H1 (cell line): ENCODE measurements at regions not wholly inside any gene's neighbourhood (a gene's known extent, or its start where the extent isn't known, plus 50 kb on each side); places are given as distances from the start of the nearest gene placed in this dataset.

Experiments
- CTCF ChIA-PET: fragments of 300-600 bp; sonication (Branson Sonifier 250); formaldehyde crosslinking; loops from one replicate; lab custom pipeline; 2021; ENCODE audit not compliant: partially characterized antibody; lab: Charles Lee
- POLR2A ChIA-PET: fragments of 300-600 bp; sonication (Branson Sonifier 250); formaldehyde crosslinking; loops from one replicate; lab custom pipeline; 2021; ENCODE audit warnings: inconsistent platforms; ENCODE audit not compliant: partially characterized antibody; lab: Charles Lee
- DNase-seq, 2 experiments: peaks; one replicate each; pipeline versions ENCODE4 v3.0.0 to v3.0.0-alpha.2; 2010 to 2022; ENCODE audit warnings: low spot score in 2 of 2, low read depth in 1 of 2, mixed read lengths in 1 of 2
- FAIRE-seq: peaks from 2 replicates; lab custom pipeline; 2011; peaks lifted over from hg19 to GRCh38; lab: Jason Lieb, UNC
- H2AFZ ChIP-seq: 2 replicates; pipeline ENCODE4 v1.8.1; 2012; ENCODE audit warnings: low read length, inconsistent platforms
- H2AK5ac ChIP-seq: 2 replicates; pipeline ENCODE4 v1.6.1; 2013; ENCODE audit warnings: low read depth, low read length
- H2BK120ac ChIP-seq: replicated peaks from 2 replicates; pipeline ENCODE3; 2013; ENCODE audit warnings: low read depth, low read length, inconsistent platforms
- H2BK12ac ChIP-seq: 2 replicates; pipeline ENCODE4 v1.6.1; 2013; ENCODE audit warnings: low read depth, low read length
- H2BK15ac ChIP-seq: 2 replicates; pipeline ENCODE4 v1.6.1; 2013; ENCODE audit warnings: low read length
- H2BK20ac ChIP-seq: 2 replicates; pipeline ENCODE4 v1.6.1; 2013; ENCODE audit warnings: low read length
- H2BK5ac ChIP-seq: 2 replicates; pipeline ENCODE4 v1.6.1; 2013; ENCODE audit warnings: low read depth, low read length
- H3K14ac ChIP-seq: 2 replicates; pipeline ENCODE4 v1.6.1; 2013; ENCODE audit warnings: inconsistent platforms; ENCODE audit not compliant: insufficient read length
- H3K18ac ChIP-seq: 2 replicates; pipeline ENCODE4 v1.6.1; 2013; ENCODE audit warnings: low read length; ENCODE audit errors: extremely low read depth
- H3K23ac ChIP-seq: 2 replicates; pipeline ENCODE4 v1.6.1; 2013; ENCODE audit warnings: inconsistent platforms; ENCODE audit not compliant: insufficient read length
- H3K23me2 ChIP-seq: 2 replicates; pipeline ENCODE4 v1.6.1; 2013; ENCODE audit warnings: low read depth, low read length
- H3K27ac ChIP-seq: 2 replicates; pipeline ENCODE4 v1.6.1; 2011; ENCODE audit warnings: low read depth, low read length, inconsistent platforms
- H3K27me3 ChIP-seq, 4 experiments: replicated peaks in 1 of 4; 1 replicate in 1 of 4; 2 replicates in 3 of 4; pipeline versions ENCODE4 v1.6.1 to v1.8.1; 2011 to 2013; ENCODE audit warnings: low read length in 3 of 4, mild to moderate bottlenecking in 3 of 4, inconsistent platforms in 2 of 4, mixed read lengths in 2 of 4, moderate library complexity in 1 of 4; ENCODE audit not compliant: control insufficient read depth in 3 of 4, insufficient read depth in 3 of 4; ENCODE audit errors: extremely low read depth in 1 of 4
- H3K36me3 ChIP-seq, 4 experiments: 2 replicates each; pipeline versions ENCODE4 v1.6.1 to v1.8.1; 2011 to 2013; ENCODE audit warnings: mild to moderate bottlenecking in 4 of 4, low read length in 3 of 4, moderate library complexity in 2 of 4, control low read depth in 1 of 4, inconsistent platforms in 1 of 4; ENCODE audit not compliant: insufficient read depth in 4 of 4, control insufficient read depth in 2 of 4
- H3K4ac ChIP-seq: replicated peaks from 2 replicates; pipeline ENCODE3; 2013; ENCODE audit warnings: low read length, low read depth, mixed read lengths, inconsistent platforms; ENCODE audit not compliant: insufficient read length
- H3K4me1 ChIP-seq, 4 experiments: replicated peaks in 1 of 4; 1 replicate in 1 of 4; 2 replicates in 3 of 4; pipeline versions ENCODE4 v1.6.1 to v1.8.1; 2011 to 2013; ENCODE audit warnings: low read length in 3 of 4, inconsistent platforms in 2 of 4, mixed read lengths in 1 of 4; ENCODE audit not compliant: insufficient read depth in 4 of 4, control insufficient read depth in 3 of 4
- H3K4me2 ChIP-seq, 2 experiments: 2 replicates each; pipeline versions ENCODE4 v1.6.1 to v1.8.1; 2011 to 2013; ENCODE audit warnings: low read depth in 2 of 2, low read length in 2 of 2, control low read depth in 1 of 2, inconsistent platforms in 1 of 2, mild to moderate bottlenecking in 1 of 2; ENCODE audit not compliant: insufficient read depth in 1 of 2
- H3K4me3 ChIP-seq, 4 experiments: fragments of 200-600, 300-600 bp in 1 of 4; sonication (generic), shearing (Covaris generic), sonication (Bioruptor Twin) in 1 of 4; 2 replicates each; pipeline versions ENCODE4 v1.5.1 to v1.8.1; 2011 to 2016; ENCODE audit warnings: low read length in 4 of 4, low read depth in 3 of 4, control low read depth in 2 of 4, inconsistent platforms in 2 of 4, mild to moderate bottlenecking in 2 of 4, mixed read lengths in 1 of 4, moderate library complexity in 1 of 4; ENCODE audit not compliant: insufficient read depth in 2 of 4; ENCODE audit errors: extremely low read depth in 1 of 4
- H3K56ac ChIP-seq: replicated peaks from 2 replicates; pipeline ENCODE3; 2013; ENCODE audit warnings: low read depth, mild to moderate bottlenecking, mixed read lengths, low read length, inconsistent platforms; ENCODE audit not compliant: insufficient read length
- H3K79me1 ChIP-seq: 2 replicates; pipeline ENCODE4 v1.6.1; 2013; ENCODE audit warnings: low read depth, low read length, control low read depth
- H3K79me2 ChIP-seq, 2 experiments: 2 replicates each; pipeline versions ENCODE4 v1.6.1 to v1.8.1; 2012 to 2013; ENCODE audit warnings: low read length in 2 of 2, mild to moderate bottlenecking in 2 of 2, inconsistent platforms in 1 of 2; ENCODE audit not compliant: insufficient read depth in 2 of 2, control insufficient read depth in 1 of 2
- H3K9ac ChIP-seq, 4 experiments: replicated peaks in 1 of 4; 1 replicate in 1 of 4; 2 replicates in 3 of 4; pipeline versions ENCODE4 v1.6.1 to v1.8.1; 2011 to 2013; ENCODE audit warnings: low read depth in 3 of 4, low read length in 3 of 4, control low read depth in 2 of 4, mild to moderate bottlenecking in 2 of 4, moderate library complexity in 2 of 4, inconsistent platforms in 1 of 4; ENCODE audit errors: extremely low read depth in 1 of 4
- H3K9me3 ChIP-seq, 2 experiments: 2 replicates each; pipeline versions ENCODE4 v1.6.1 to v1.8.1; 2012 to 2013; ENCODE audit warnings: mild to moderate bottlenecking in 2 of 2, moderate library complexity in 2 of 2, control low read depth in 1 of 2, inconsistent platforms in 1 of 2, low read depth in 1 of 2, low read length in 1 of 2, mixed read lengths in 1 of 2; ENCODE audit not compliant: insufficient read depth in 2 of 2
- H4K20me1 ChIP-seq, 2 experiments: replicated peaks in 1 of 2; 2 replicates each; pipeline versions ENCODE3 to v1.8.1; 2011 to 2013; ENCODE audit warnings: inconsistent platforms in 2 of 2, low read length in 2 of 2, mild to moderate bottlenecking in 1 of 2; ENCODE audit not compliant: insufficient read depth in 2 of 2, control insufficient read depth in 1 of 2
- H4K5ac ChIP-seq: 2 replicates; pipeline ENCODE4 v1.6.1; 2013; ENCODE audit warnings: low read length, low read depth, mixed read lengths, inconsistent platforms; ENCODE audit not compliant: insufficient read length
- H4K8ac ChIP-seq: 2 replicates; pipeline ENCODE4 v1.8.0; 2013; ENCODE audit warnings: mild to moderate bottlenecking, moderate library complexity, low read length, inconsistent platforms; ENCODE audit not compliant: insufficient read depth; ENCODE audit errors: extremely low read depth
- H4K91ac ChIP-seq: replicated peaks from 2 replicates; pipeline ENCODE3; 2013; ENCODE audit warnings: low read length, mixed read lengths, inconsistent platforms; ENCODE audit not compliant: insufficient read length
- BACH1 ChIP-seq: IDR thresholded peaks from 2 replicates; pipeline ENCODE4 v1.6.1; 2012; ENCODE audit warnings: low read length, improper control_type of control experiment
- BRCA1 ChIP-seq: IDR thresholded peaks from 2 replicates; pipeline ENCODE4 v1.6.1; 2012; ENCODE audit warnings: low read depth, low read length, improper control_type of control experiment
- CBX5 ChIP-seq: fragments of 300-800, 300-1000 bp; sonication (generic); IDR thresholded peaks from 2 replicates; pipeline ENCODE4 v1.7.1; 2016; ENCODE audit warnings: antibody characterized with exemption, low read length, low read depth
- CBX8 ChIP-seq: fragments of 300-800, 300-1000 bp; sonication (generic); IDR thresholded peaks from 2 replicates; pipeline ENCODE4 v1.7.1; 2016; ENCODE audit warnings: low read depth, low read length, borderline replicate concordance
- FOSL1 ChIP-seq: IDR thresholded peaks from 2 replicates; pipeline ENCODE4 v1.6.1; 2011; ENCODE audit warnings: mild to moderate bottlenecking, low read depth, low read length, moderate library complexity; ENCODE audit not compliant: insufficient read depth
- GTF2F1 ChIP-seq: IDR thresholded peaks from 2 replicates; pipeline ENCODE4 v1.6.1; 2012; ENCODE audit warnings: low read depth, low read length, improper control_type of control experiment, borderline replicate concordance
- HDAC6 ChIP-seq: IDR thresholded peaks from one replicate; pipeline ENCODE4 v1.7.1; 2012; ENCODE audit warnings: low read depth, mild to moderate bottlenecking, inconsistent platforms, low read length, moderate library complexity
- KDM1A ChIP-seq: fragments of 200-600, 300-600 bp; sonication (generic); IDR thresholded peaks from 2 replicates; pipeline ENCODE4 v1.7.1; 2016; ENCODE audit warnings: mild to moderate bottlenecking, low read length, borderline replicate concordance
- NANOG ChIP-seq: IDR thresholded peaks from 2 replicates; pipeline ENCODE4 v1.6.1; 2011; ENCODE audit warnings: low read length, low read depth, mild to moderate bottlenecking, inconsistent platforms; ENCODE audit not compliant: insufficient read depth, poor library complexity, severe bottlenecking
- SAP30 ChIP-seq: fragments of 300-600 bp; sonication (generic); IDR thresholded peaks from 2 replicates; pipeline ENCODE4 v1.7.1; 2012; ENCODE audit warnings: low read length, moderate library complexity, mild to moderate bottlenecking, inconsistent platforms; ENCODE audit not compliant: insufficient read depth, insufficient replicate concordance
- SIN3A ChIP-seq, 2 experiments: IDR thresholded peaks in 1 of 2; conservative IDR thresholded peaks in 1 of 2; 2 replicates each; pipeline ENCODE4 v1.6.1; 2011 to 2012; ENCODE audit warnings: low read length in 2 of 2, improper control_type of control experiment in 1 of 2, low read depth in 1 of 2, mild to moderate bottlenecking in 1 of 2
- SIRT6 ChIP-seq: IDR thresholded peaks from one replicate; pipeline ENCODE4 v1.7.1; 2012; ENCODE audit warnings: low read length, inconsistent platforms
- TAF7 ChIP-seq: optimal IDR thresholded peaks from 2 replicates; pipeline ENCODE3; 2011; ENCODE audit warnings: low read depth, mild to moderate bottlenecking, inconsistent platforms, low read length, moderate library complexity, borderline replicate concordance
- YY1 ChIP-seq: IDR thresholded peaks from 2 replicates; pipeline ENCODE4 v1.6.1; 2011; ENCODE audit warnings: low read depth, mild to moderate bottlenecking, low read length
- WGBS, 2 experiments: shearing (Covaris generic) in 1 of 2; methylation state at CpG; one replicate each; pipeline versions ENCODE4 v1.1.6 to v1.1.7; 2013 to 2015; ENCODE audit warnings: low lambda C conversion rate in 2 of 2, mixed read lengths in 2 of 2, inconsistent platforms in 1 of 2, low coverage in 1 of 2, missing lambda C conversion rate in 1 of 2; ENCODE audit not compliant: insufficient replicate concordance in 2 of 2, insufficient coverage in 1 of 2, insufficient read length in 1 of 2; ENCODE audit errors: extremely low coverage in 1 of 2, missing lambda C conversion rate in 1 of 2; 5-methylcytosine and 5-hydroxymethylcytosine counted together

DNA sequence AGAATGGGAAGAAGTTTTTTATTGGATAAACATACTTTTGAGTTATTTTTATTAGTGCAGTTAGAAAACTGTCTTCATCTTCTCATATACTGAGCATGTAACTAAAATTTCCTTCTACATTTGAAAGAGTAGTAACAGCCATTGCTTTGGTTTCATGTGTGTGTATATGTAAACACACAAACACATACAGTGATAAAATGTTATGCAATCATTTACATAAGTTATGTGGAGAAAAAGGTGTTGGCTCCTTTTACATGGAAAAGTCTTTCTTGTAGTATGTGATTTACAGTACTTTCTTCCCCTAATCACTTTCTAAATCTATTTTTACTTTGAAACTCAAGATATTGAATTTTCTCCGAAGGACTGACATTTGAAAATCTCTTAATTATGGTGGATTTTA is 194.3 kb upstream of the PACRGL start:
- Histone ChIP-seq H2BK5ac (no peak overlapping the region), H3K23ac (no peak overlapping the region), H3K23me2 (no peaks in the 10 kb centered on the region), H3K18ac (no peak overlapping the region), H2AFZ (no peak overlapping the region), H3K4me2 (no peak overlapping the region), H4K20me1 (no peaks in the 10 kb centered on the region), H2BK15ac (no peak overlapping the region), H4K91ac (no peak overlapping the region), H2BK12ac (no peak overlapping the region), H2AK5ac (no peak overlapping the region), H3K27me3 (peaks cover 0 to 1% (median 0%) of the 10 kb centered on the region in 4 experiments; a peak in 1 of 7 replicates), H3K4ac (no peak overlapping the region), H3K9me3 (no peaks in the 10 kb centered on the region), H3K79me2 (no peaks in the 10 kb centered on the region), H3K27ac (no peak overlapping the region), H3K4me3 (no peak overlapping the region), H4K5ac (no peak overlapping the region), H3K79me1 (no peaks in the 10 kb centered on the region), H2BK20ac (no peak overlapping the region), H3K56ac (no peak overlapping the region), H3K36me3 (no peaks in the 10 kb centered on the region), H3K4me1 (no peaks in the 10 kb centered on the region), H2BK120ac (no peak overlapping the region), H3K14ac (no peak overlapping the region), H3K9ac (no peak overlapping the region), H4K8ac (no peak overlapping the region)
- FAIRE-seq (no peak), DNase-seq (no peak)
- ChIA-PET POLR2A (no interaction called here), CTCF (interaction anchor here (1.2 kb wide), 1 partner anchor 19 kb away, joined by 5 read pairs; no protein-coding TSS in a partner anchor)
- TF ChIP-seq SAP30, result no peak
- no peak for TF ChIP-seq TAF7
- TF ChIP-seq HDAC6, result no peak
- no peak for TF ChIP-seq FOSL1
- TF ChIP-seq CBX5, result no peak
- no peak for TF ChIP-seq GTF2F1
- no peak for TF ChIP-seq YY1
- TF ChIP-seq BRCA1, result no peak
- TF ChIP-seq BACH1, result no peak
- no peak for TF ChIP-seq NANOG
- TF ChIP-seq KDM1A, result no peak
- no peak for TF ChIP-seq SIRT6
- no peak for TF ChIP-seq CBX8
- TF ChIP-seq SIN3A (conservative IDR thresholded peaks at IDR 0.05 in 1 of 2, IDR thresholded peaks at IDR 0.05 in 1 of 2; ENCODE audit: low read depth in 1 of 2, low read length in 2 of 2), result no peak
- 90% methylated on average over 1 of the region's 1 CpG; no CpG with 5 or more reads in 1 of the 2 experiments for WGBS, 2 experiments
